Upper lobe of left lung (tissue), 6 donors: ENCODE measurements at regions not wholly inside any gene's neighbourhood (a gene's known extent, or its start where the extent isn't known, plus 50 kb on each side); places are given as distances from the start of the nearest gene placed in this dataset.

Experiments
- ATAC-seq, 2 donors: fragments of 200-7000 bp; cut with Tn5 transposase; one replicate each; pipeline ENCODE4 v1.9.1; 2022; ENCODE audit warnings: mild to moderate bottlenecking in 2 of 2, moderate library complexity in 2 of 2; ENCODE audit not compliant: low FRiP score in 2 of 2
- DNase-seq, 2 donors: peaks; one replicate each; pipeline ENCODE4 v3.0.0-alpha.2; 2019 to 2020
- H3K27ac ChIP-seq, 4 donors: fragments of 200-600 bp; sonication (generic); one replicate each; pipeline ENCODE4 v1.5.1; 2016 to 2019
- H3K27me3 ChIP-seq, 4 donors: fragments of 200-600 bp; sonication (generic); one replicate each; pipeline ENCODE4 v1.5.1; 2017 to 2019
- H3K36me3 ChIP-seq, 4 donors: fragments of 200-600 bp; sonication (generic); one replicate each; pipeline ENCODE4 v1.5.1; 2016 to 2019
- H3K4me1 ChIP-seq, 4 donors: fragments of 200-600 bp; sonication (generic); one replicate each; pipeline ENCODE4 v1.5.1; 2018 to 2019
- H3K4me3 ChIP-seq, 4 donors: fragments of 200-600 bp; sonication (generic); one replicate each; pipeline ENCODE4 v1.5.1; 2017 to 2019; ENCODE audit warnings: mild to moderate bottlenecking in 2 of 4, moderate library complexity in 1 of 4
- H3K9me3 ChIP-seq, 4 donors: fragments of 200-600 bp; sonication (generic); one replicate each; pipeline ENCODE4 v1.5.1; 2018 to 2019
- EP300 ChIP-seq, 4 donors: sonication (generic); formaldehyde crosslinking; IDR thresholded peaks; one replicate each; pipeline ENCODE4 v1.5.1; 2017; ENCODE audit warnings: antibody characterized with exemption in 4 of 4, control low read depth in 2 of 4
- POLR2A ChIP-seq, 4 donors: fragments of 450-650 bp; IDR thresholded peaks; one replicate each; pipeline ENCODE4 v1.5.1; 2016 to 2017; ENCODE audit warnings: antibody characterized with exemption in 4 of 4, mild to moderate bottlenecking in 2 of 4
- POLR2AphosphoS5 ChIP-seq, 2 donors: sonication (generic); formaldehyde crosslinking; IDR thresholded peaks; one replicate each; pipeline ENCODE4 v1.5.1; 2017; ENCODE audit warnings: antibody characterized with exemption in 2 of 2
- WGBS, 2 donors: methylation state at CpG; one replicate each; pipeline ENCODE4 v1.1.5; 2017 to 2018; 5-methylcytosine and 5-hydroxymethylcytosine counted together
- TF ChIP-seq, protein P1 (sequence below), 6 experiments: fragments of 450-650 bp in 4 of 6; fragments of 200-600 bp in 2 of 6; sonication (generic) in 2 of 6; IDR thresholded peaks; one replicate each; pipeline ENCODE4 v1.5.1; 2016 to 2019; ENCODE audit warnings: antibody characterized with exemption in 6 of 6
- donor health status: DM: no; HTN: no; CAD: no; lungs with moderate emphysema.
- donor health status: DM: no; HTN: yes; CAD: no; lungs with severe emphysema.

GRCh38 chr2:234204480-234204879, 154.0 kb downstream of the SPP2 start:
- H3K4me3 ChIP-seq = no peak overlapping the region
- H3K27ac ChIP-seq = no peak overlapping the region
- peaks cover 0 to 5% (median 0%) of the 10 kb centered on the region in 4 donors for H3K4me1 ChIP-seq
- DNase-seq (no peak), ATAC-seq (no peak)
- no peaks in the 10 kb centered on the region for H3K27me3 ChIP-seq
- no peak for TF ChIP-seq POLR2AphosphoS5 (IDR thresholded peaks at IDR 0.05)
- no peak for TF ChIP-seq POLR2A (IDR thresholded peaks at IDR 0.05)
- no peak for TF ChIP-seq EP300 (IDR thresholded peaks at IDR 0.05)
- TF ChIP-seq, protein P1, sequence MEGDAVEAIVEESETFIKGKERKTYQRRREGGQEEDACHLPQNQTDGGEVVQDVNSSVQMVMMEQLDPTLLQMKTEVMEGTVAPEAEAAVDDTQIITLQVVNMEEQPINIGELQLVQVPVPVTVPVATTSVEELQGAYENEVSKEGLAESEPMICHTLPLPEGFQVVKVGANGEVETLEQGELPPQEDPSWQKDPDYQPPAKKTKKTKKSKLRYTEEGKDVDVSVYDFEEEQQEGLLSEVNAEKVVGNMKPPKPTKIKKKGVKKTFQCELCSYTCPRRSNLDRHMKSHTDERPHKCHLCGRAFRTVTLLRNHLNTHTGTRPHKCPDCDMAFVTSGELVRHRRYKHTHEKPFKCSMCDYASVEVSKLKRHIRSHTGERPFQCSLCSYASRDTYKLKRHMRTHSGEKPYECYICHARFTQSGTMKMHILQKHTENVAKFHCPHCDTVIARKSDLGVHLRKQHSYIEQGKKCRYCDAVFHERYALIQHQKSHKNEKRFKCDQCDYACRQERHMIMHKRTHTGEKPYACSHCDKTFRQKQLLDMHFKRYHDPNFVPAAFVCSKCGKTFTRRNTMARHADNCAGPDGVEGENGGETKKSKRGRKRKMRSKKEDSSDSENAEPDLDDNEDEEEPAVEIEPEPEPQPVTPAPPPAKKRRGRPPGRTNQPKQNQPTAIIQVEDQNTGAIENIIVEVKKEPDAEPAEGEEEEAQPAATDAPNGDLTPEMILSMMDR (IDR thresholded peaks at IDR 0.05) = no peak
- WGBS, 2 donors = 75 to 91% methylated on average over 1 of the region's 1 CpG
- H3K36me3 ChIP-seq = no peaks in the 10 kb centered on the region
- H3K9me3 ChIP-seq = peaks cover 0 to 5% (median 0%) of the 10 kb centered on the region in 4 donors

DNA sequence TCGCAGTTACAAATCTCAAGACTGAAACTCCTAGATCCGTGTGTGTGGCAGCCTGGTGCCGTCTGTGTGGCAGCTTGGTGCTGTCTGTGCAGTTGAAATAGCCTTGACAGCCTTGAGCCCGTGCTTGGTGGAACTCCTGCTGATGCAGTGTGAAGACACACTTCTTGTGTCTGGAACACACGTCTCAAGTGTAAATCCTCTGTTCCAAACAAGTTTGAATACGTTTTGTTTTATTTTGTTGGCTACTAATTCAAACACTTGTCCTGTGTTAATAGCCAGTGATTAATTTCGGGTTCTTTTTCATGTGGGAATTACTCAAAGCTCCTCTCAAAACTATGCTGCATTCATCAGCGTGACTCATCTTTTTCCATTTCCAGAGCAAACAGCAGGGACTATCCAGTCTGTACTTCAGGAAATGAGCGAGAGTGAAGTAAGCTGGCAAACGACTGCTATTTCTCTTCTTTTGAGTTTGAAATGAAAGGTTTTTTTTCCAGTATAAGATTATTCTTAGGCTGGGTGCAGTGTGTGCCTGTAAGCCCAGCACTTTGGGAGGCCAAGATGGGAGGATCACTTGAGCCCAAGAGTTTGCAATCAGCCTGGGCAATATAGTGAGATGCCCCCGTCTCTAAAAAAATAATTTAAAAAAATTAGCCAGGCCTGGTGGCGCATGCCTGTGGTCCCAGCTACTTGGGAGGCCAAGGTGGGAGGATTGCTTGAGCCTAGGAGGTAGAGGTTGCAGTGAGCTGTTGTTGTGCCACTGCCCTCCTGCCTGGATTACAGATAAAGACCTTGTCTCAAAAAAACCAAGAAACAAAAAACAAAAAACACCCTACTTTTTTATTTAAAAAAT, 152.9 kb downstream of the SPP2 start:
- no peak for DNase-seq
- no peaks in the 10 kb centered on the region for H3K27me3 ChIP-seq
- H3K27ac ChIP-seq = peak overlapping the region in 1 of 4 donors; percentile 14
- WGBS, 2 donors = 53 to 58% methylated on average over 11 to 12 of the region's 12 CpGs
- no peak for TF ChIP-seq POLR2A (IDR thresholded peaks at IDR 0.05)
- TF ChIP-seq EP300 (IDR thresholded peaks at IDR 0.05) = peak in 1 of 4 donors; percentile 27
- peak in 1 of 2 donors; percentile 38 for TF ChIP-seq POLR2AphosphoS5 (IDR thresholded peaks at IDR 0.05)
- H3K9me3 ChIP-seq = peaks cover 0 to 5% (median 0%) of the 10 kb centered on the region in 4 donors
- H3K4me1 ChIP-seq = peaks cover 0 to 5% (median 0%) of the 10 kb centered on the region in 4 donors
- no peaks in the 10 kb centered on the region for H3K36me3 ChIP-seq
- ATAC-seq = peak; percentile 77 to 92
- no peak overlapping the region for H3K4me3 ChIP-seq

DNA sequence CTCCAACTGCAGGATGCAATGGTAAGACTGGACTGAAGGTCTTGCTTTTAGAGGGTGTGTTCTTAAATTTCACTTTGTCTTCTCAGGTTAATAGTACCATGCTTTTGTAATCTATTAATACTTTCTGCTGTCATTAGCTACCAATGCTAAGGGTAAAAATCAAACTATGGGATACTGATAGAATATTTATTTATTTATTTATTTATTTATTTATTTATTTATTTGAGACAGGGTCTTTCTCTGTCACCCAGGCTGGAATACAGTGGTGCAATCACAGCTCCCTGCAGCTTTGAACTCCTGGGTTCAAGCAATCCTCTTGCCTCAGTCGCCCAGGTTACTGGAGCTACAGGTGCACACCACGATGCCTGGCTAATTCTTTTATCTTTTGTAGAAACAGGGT, 152.1 kb downstream of the SPP2 start:
- H3K4me3 ChIP-seq = no peak overlapping the region
- H3K36me3 ChIP-seq = no peaks in the 10 kb centered on the region
- DNase-seq (no peak), ATAC-seq (no peak)
- H3K9me3 ChIP-seq = peaks cover 0 to 5% (median 0%) of the 10 kb centered on the region in 4 donors
- H3K27ac ChIP-seq = no peak overlapping the region
- no peaks in the 10 kb centered on the region for H3K27me3 ChIP-seq
- TF ChIP-seq POLR2A (IDR thresholded peaks at IDR 0.05) (no peak), EP300 (IDR thresholded peaks at IDR 0.05) (no peak), POLR2AphosphoS5 (IDR thresholded peaks at IDR 0.05) (no peak)
- TF ChIP-seq, protein P1 (IDR thresholded peaks at IDR 0.05) = no peak
- peaks cover 0 to 5% (median 0%) of the 10 kb centered on the region in 4 donors for H3K4me1 ChIP-seq
- WGBS, 2 donors = 97 to 100% methylated on average over 2 of the region's 2 CpGs

DNA sequence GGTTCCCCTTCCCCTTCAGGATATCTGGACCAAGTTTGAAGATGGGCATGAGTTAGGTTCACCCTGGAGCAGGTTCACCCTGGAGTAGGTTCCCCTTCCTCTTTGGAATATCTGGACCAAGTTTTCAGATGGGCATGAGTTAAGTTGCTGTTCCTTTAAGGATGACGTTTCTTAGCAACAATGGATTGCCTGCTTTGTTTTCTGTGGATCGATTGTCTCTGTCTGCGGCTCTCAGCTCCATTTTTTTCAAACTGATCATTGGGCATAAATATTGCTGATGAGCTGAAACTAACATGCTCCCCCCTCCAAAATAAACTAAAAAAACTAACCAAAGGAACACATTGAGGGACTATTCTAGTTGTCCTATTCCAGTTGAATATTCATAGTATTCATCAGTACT, 149.5 kb downstream of the SPP2 start:
- H3K27ac ChIP-seq = no peak overlapping the region
- no peak for TF ChIP-seq POLR2A (IDR thresholded peaks at IDR 0.05)
- no peak for TF ChIP-seq POLR2AphosphoS5 (IDR thresholded peaks at IDR 0.05)
- peaks cover 0 to 5% (median 0%) of the 10 kb centered on the region in 4 donors for H3K4me1 ChIP-seq
- DNase-seq = no peak
- H3K27me3 ChIP-seq = no peaks in the 10 kb centered on the region
- 39 to 58% methylated on average over 3 of the region's 3 CpGs for WGBS, 2 donors
- H3K36me3 ChIP-seq = no peaks in the 10 kb centered on the region
- no peaks in the 10 kb centered on the region for H3K9me3 ChIP-seq
- ATAC-seq = no peak
- no peak overlapping the region for H3K4me3 ChIP-seq

DNA sequence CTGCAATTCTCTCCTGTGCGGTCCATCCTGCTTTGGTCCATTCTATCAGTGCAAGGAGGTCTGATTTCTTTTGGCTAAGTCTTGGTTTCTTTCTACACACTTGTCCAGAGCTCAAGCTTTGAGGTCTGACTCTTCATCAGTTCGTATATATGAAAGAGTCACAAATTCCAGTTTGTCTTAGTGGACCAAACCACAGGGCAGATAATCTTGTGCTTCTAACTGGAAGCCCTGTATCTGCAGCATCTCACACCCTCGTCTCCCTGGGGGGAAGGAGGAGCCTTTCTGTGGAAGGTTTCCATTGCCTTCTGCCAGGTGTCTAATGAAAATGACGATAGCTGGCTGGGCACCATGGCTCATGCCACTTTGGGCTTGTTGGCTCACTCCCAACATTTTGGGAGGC, 148.5 kb downstream of the SPP2 start:
- ATAC-seq (no peak), DNase-seq (no peak)
- 72 to 88% methylated on average over 4 of the region's 4 CpGs for WGBS, 2 donors
- Histone ChIP-seq H3K9me3 (no peaks in the 10 kb centered on the region), H3K36me3 (no peaks in the 10 kb centered on the region), H3K27me3 (no peaks in the 10 kb centered on the region), H3K27ac (no peak overlapping the region), H3K4me1 (peaks cover 0 to 5% (median 0%) of the 10 kb centered on the region in 4 donors), H3K4me3 (no peak overlapping the region)
- TF ChIP-seq EP300 (IDR thresholded peaks at IDR 0.05) = no peak
- TF ChIP-seq POLR2AphosphoS5 (IDR thresholded peaks at IDR 0.05) = no peak
- TF ChIP-seq, protein P1 (IDR thresholded peaks at IDR 0.05) = no peak
- TF ChIP-seq POLR2A (IDR thresholded peaks at IDR 0.05) = no peak
